Tibial nerve (tissue), 3 donors: ENCODE measurements at regions not wholly inside any gene's neighbourhood (a gene's known extent, or its start where the extent isn't known, plus 50 kb on each side); places are given as distances from the start of the nearest gene placed in this dataset.

Source experiments
- CTCF ChIP-seq, 5 experiments: fragments of 200-600 bp in 3 of 5; fragments of 450-650 bp in 2 of 5; sonication (generic) in 3 of 5; IDR thresholded peaks; one replicate each; pipeline ENCODE4 v1.5.1; 2016 to 2019; ENCODE audit warnings: antibody characterized with exemption in 5 of 5, mild to moderate bottlenecking in 3 of 5, moderate library complexity in 2 of 5
- POLR2A ChIP-seq, 2 donors: fragments of 450-650 bp; IDR thresholded peaks; one replicate each; pipeline ENCODE4 v1.6.1; 2017; ENCODE audit warnings: antibody characterized with exemption in 2 of 2, mild to moderate bottlenecking in 2 of 2, moderate library complexity in 2 of 2

- TF ChIP-seq CTCF (IDR thresholded peaks at IDR 0.05): no peak
- no peak for TF ChIP-seq POLR2A (IDR thresholded peaks at IDR 0.05)
Measured at GRCh38 chr2:155574941-155575340, 757.6 kb downstream of the NR4A2 start.
